IPS-18c (cell line): ENCODE measurements at regions not wholly inside any gene's neighbourhood (a gene's known extent, or its start where the extent isn't known, plus 50 kb on each side); places are given as distances from the start of the nearest gene placed in this dataset.

Experiments used
- H3K4me3 ChIP-seq: 2 replicates; pipeline ENCODE4 v1.7.0; 2013; ENCODE audit warnings: low read depth, mild to moderate bottlenecking, low read length, moderate library complexity; ENCODE audit not compliant: insufficient read depth
- H3K9me3 ChIP-seq: one replicate; pipeline ENCODE4 v1.6.1; 2013; ENCODE audit warnings: mild to moderate bottlenecking, low read length, moderate library complexity; ENCODE audit not compliant: control insufficient read depth, insufficient read depth

- Histone ChIP-seq H3K4me3 (no peak overlapping the region), H3K9me3 (no peaks in the 10 kb centered on the region)
These were observed 96.6 kb upstream of the CXCR4 start for GRCh38 chr2:136214307-136215200.

- no peak overlapping the region for H3K4me3 ChIP-seq
These were observed 95.9 kb upstream of the CXCR4 start for GRCh38 chr2:136213836-136214235.

GRCh38 chr2:136212426-136213378 lies 94.8 kb upstream of the CXCR4 start:
- Histone ChIP-seq H3K4me3 (no peak overlapping the region), H3K9me3 (no peaks in the 10 kb centered on the region)

More at GRCh38 chr2:136213836-136214235, 95.9 kb upstream of the CXCR4 start:
- H3K9me3 ChIP-seq: no peaks in the 10 kb centered on the region

GRCh38 chr2:136211701-136212100 lies 93.8 kb upstream of the CXCR4 start:
- no peak overlapping the region for H3K4me3 ChIP-seq
- no peaks in the 10 kb centered on the region for H3K9me3 ChIP-seq

GRCh38 chr2:136210822-136211221 lies 92.9 kb upstream of the CXCR4 start:
- no peak overlapping the region for H3K4me3 ChIP-seq
- H3K9me3 ChIP-seq: no peaks in the 10 kb centered on the region

GRCh38 chr2:136210455-136210805 lies 92.5 kb upstream of the CXCR4 start:
- H3K4me3 ChIP-seq: no peak overlapping the region
- H3K9me3 ChIP-seq: no peaks in the 10 kb centered on the region

GRCh38 chr2:136209561-136210454 lies 91.9 kb upstream of the CXCR4 start:
- no peaks in the 10 kb centered on the region for H3K9me3 ChIP-seq
- H3K4me3 ChIP-seq: no peak overlapping the region

GRCh38 chr2:136208682-136209420 lies 90.9 kb upstream of the CXCR4 start:
- no peaks in the 10 kb centered on the region for H3K9me3 ChIP-seq
- no peak overlapping the region for H3K4me3 ChIP-seq

GRCh38 chr2:136207665-136208064 lies 89.7 kb upstream of the CXCR4 start:
- Histone ChIP-seq H3K9me3 (no peaks in the 10 kb centered on the region), H3K4me3 (no peak overlapping the region)

GRCh38 chr2:136207030-136207623 lies 89.2 kb upstream of the CXCR4 start:
- H3K4me3 ChIP-seq: no peak overlapping the region

GRCh38 chr2:136206613-136207012 lies 88.7 kb upstream of the CXCR4 start:
- Histone ChIP-seq H3K9me3 (no peaks in the 10 kb centered on the region), H3K4me3 (no peak overlapping the region)

More at GRCh38 chr2:136207030-136207623, 89.2 kb upstream of the CXCR4 start:
- H3K9me3 ChIP-seq: no peaks in the 10 kb centered on the region

- H3K9me3 ChIP-seq: no peaks in the 10 kb centered on the region
These were observed 87.7 kb upstream of the CXCR4 start for GRCh38 chr2:136205615-136206014.

GRCh38 chr2:136204971-136205370 lies 87.0 kb upstream of the CXCR4 start:
- Histone ChIP-seq H3K9me3 (no peaks in the 10 kb centered on the region), H3K4me3 (no peak overlapping the region)

More at GRCh38 chr2:136205615-136206014, 87.7 kb upstream of the CXCR4 start:
- H3K4me3 ChIP-seq: no peak overlapping the region

- no peak overlapping the region for H3K4me3 ChIP-seq
These were observed 77.3 kb upstream of the CXCR4 start for GRCh38 chr2:136195226-136195625.

GRCh38 chr2:136191041-136191440 lies 73.1 kb upstream of the CXCR4 start:
- Histone ChIP-seq H3K4me3 (no peak overlapping the region), H3K9me3 (peaks cover 4% of the 10 kb centered on the region)

More at GRCh38 chr2:136195226-136195625, 77.3 kb upstream of the CXCR4 start:
- peaks cover 2% of the 10 kb centered on the region for H3K9me3 ChIP-seq

- peaks cover 4% of the 10 kb centered on the region for H3K9me3 ChIP-seq
- no peak overlapping the region for H3K4me3 ChIP-seq
These were observed 71.4 kb upstream of the CXCR4 start for GRCh38 chr2:136189221-136189782.
